Duodenal mucosa (tissue), 2 donors: ENCODE measurements at regions not wholly inside any gene's neighbourhood (a gene's known extent, or its start where the extent isn't known, plus 50 kb on each side); places are given as distances from the start of the nearest gene placed in this dataset.

ENCODE experiments used
- H3K27ac ChIP-seq: one replicate; pipeline ENCODE4 v1.7.0; 2013; ENCODE audit warnings: low read depth, low read length
- H3K27me3 ChIP-seq, 2 donors: one replicate each; pipeline ENCODE4 v1.7.0; 2013; ENCODE audit warnings: low read length in 2 of 2, control low read depth in 1 of 2; ENCODE audit not compliant: insufficient read depth in 2 of 2, control insufficient read depth in 1 of 2
- H3K36me3 ChIP-seq, 2 donors: one replicate each; pipeline ENCODE4 v1.7.0; 2013; ENCODE audit warnings: low read length in 2 of 2, control low read depth in 1 of 2; ENCODE audit not compliant: insufficient read depth in 2 of 2, control insufficient read depth in 1 of 2
- H3K4me1 ChIP-seq, 2 donors: one replicate each; pipeline ENCODE4 v1.7.0; 2013; ENCODE audit warnings: low read length in 2 of 2, control low read depth in 1 of 2; ENCODE audit not compliant: insufficient read depth in 2 of 2, control insufficient read depth in 1 of 2
- H3K4me3 ChIP-seq, 2 donors: one replicate each; pipeline ENCODE4 v1.7.0; 2013; ENCODE audit warnings: low read length in 2 of 2, low read depth in 1 of 2
- H3K9ac ChIP-seq, 2 donors: one replicate each; pipeline ENCODE4 v1.7.0; 2013; ENCODE audit warnings: low read length in 2 of 2, low read depth in 1 of 2
- H3K9me3 ChIP-seq, 2 donors: one replicate each; pipeline ENCODE4 v1.7.0; 2013; ENCODE audit warnings: low read length in 2 of 2, control low read depth in 1 of 2; ENCODE audit not compliant: control insufficient read depth in 1 of 2

DNA sequence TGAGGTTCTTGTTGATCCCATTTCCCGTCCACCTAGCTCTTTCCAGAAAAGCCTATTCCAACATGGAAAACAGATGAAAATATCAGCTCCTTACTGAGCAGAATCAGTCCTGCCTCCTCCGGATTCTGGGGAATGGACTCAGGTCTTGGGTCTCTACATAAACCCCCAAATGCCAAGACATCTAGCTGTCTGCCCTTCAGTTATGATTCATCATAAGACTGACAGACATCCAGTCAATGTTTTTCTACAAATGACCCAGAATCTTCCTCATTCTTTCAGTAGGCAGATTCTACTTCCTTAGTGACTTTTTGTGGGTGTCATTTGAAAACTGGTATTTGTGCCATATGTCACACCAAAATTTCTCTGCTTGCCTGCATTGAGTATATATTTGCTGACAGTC, 103.0 kb upstream of the TGFBR2 start:
- Histone ChIP-seq H3K27ac (no peak overlapping the region), H3K9ac (no peak overlapping the region), H3K4me3 (no peak overlapping the region), H3K36me3 (no peaks in the 10 kb centered on the region), H3K4me1 (no peaks in the 10 kb centered on the region), H3K27me3 (no peaks in the 10 kb centered on the region), H3K9me3 (no peaks in the 10 kb centered on the region)

- H3K4me1 ChIP-seq, result no peaks in the 10 kb centered on the region
- H3K9ac ChIP-seq, result no peak overlapping the region
These were observed 101.5 kb upstream of the TGFBR2 start for GRCh38 chr3:30504939-30505338.

DNA sequence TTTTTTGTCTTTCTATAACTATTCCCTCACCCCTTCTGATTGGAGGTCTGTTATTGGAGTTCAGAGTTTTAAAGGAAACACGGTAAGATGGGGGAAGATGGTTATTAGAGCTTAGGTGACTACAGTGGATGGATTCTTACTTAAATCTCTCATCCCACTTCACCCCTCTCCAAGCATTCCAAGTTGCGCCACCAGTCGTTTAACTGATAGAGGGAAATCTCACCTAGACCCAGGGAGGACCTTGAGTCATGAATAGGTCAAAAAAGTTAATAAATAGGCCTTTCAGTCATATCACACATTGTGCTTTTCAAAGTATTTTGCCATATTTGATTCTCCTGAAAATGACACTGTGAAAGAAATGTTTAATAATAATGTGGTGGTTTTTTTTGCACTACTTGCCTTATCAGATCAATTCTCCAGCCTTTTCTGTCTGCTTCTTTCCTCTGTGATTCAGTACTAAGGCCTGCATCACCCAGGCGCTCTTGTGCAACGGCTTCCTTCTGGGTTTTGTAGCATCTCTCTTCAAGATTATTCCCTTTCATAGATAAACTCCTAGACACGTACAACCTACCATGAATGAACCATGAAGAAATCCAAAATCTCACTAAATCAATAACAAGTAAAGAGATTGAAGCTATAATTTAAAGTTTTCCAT, 100.4 kb upstream of the TGFBR2 start:
- Histone ChIP-seq H3K9me3 (no peaks in the 10 kb centered on the region), H3K36me3 (no peaks in the 10 kb centered on the region), H3K27ac (no peak overlapping the region), H3K27me3 (no peaks in the 10 kb centered on the region), H3K4me1 (no peaks in the 10 kb centered on the region), H3K4me3 (no peak overlapping the region), H3K9ac (no peak overlapping the region)

More at GRCh38 chr3:30504939-30505338, 101.5 kb upstream of the TGFBR2 start:
- Histone ChIP-seq H3K27ac (no peak overlapping the region), H3K27me3 (no peaks in the 10 kb centered on the region), H3K9me3 (no peaks in the 10 kb centered on the region), H3K36me3 (no peaks in the 10 kb centered on the region), H3K4me3 (no peak overlapping the region)

- Histone ChIP-seq H3K9ac (no peak overlapping the region), H3K4me1 (no peaks in the 10 kb centered on the region), H3K27me3 (no peaks in the 10 kb centered on the region), H3K4me3 (no peak overlapping the region), H3K27ac (no peak overlapping the region), H3K9me3 (no peaks in the 10 kb centered on the region), H3K36me3 (no peaks in the 10 kb centered on the region)
These were observed 98.1 kb upstream of the TGFBR2 start for GRCh38 chr3:30508339-30508738.

DNA sequence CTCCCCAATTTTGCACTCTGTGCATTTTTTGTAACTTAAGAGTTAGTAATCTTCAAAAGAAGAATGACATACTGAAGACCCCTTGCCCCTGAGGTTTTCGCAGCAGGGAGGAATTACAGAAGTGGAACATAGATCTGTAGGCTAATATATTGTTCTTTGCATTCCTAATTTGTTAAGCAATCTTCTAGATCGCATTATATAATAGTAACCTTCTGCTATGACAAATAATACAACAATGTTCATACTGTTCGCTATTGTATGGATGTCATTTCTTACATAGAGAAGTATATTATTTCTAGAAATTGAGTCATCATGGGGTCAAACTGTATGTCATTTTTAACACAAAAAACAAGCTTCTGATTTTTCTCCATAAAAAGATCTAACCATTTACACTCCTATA, 95.8 kb upstream of the TGFBR2 start:
- H3K9me3 ChIP-seq, result no peaks in the 10 kb centered on the region

GRCh38 chr3:30511524-30512251, 94.7 kb upstream of the TGFBR2 start:
- H3K27me3 ChIP-seq, result no peaks in the 10 kb centered on the region
- no peaks in the 10 kb centered on the region for H3K36me3 ChIP-seq
- no peak overlapping the region for H3K9ac ChIP-seq
- H3K27ac ChIP-seq, result no peak overlapping the region
- no peaks in the 10 kb centered on the region for H3K4me1 ChIP-seq
- no peak overlapping the region for H3K4me3 ChIP-seq
- H3K9me3 ChIP-seq, result no peaks in the 10 kb centered on the region

More for the DNA sequence above, 95.8 kb upstream of the TGFBR2 start:
- H3K27me3 ChIP-seq, result no peaks in the 10 kb centered on the region
- no peak overlapping the region for H3K27ac ChIP-seq
- no peaks in the 10 kb centered on the region for H3K36me3 ChIP-seq
- no peaks in the 10 kb centered on the region for H3K4me1 ChIP-seq
- no peak overlapping the region for H3K9ac ChIP-seq
- H3K4me3 ChIP-seq, result no peak overlapping the region

DNA sequence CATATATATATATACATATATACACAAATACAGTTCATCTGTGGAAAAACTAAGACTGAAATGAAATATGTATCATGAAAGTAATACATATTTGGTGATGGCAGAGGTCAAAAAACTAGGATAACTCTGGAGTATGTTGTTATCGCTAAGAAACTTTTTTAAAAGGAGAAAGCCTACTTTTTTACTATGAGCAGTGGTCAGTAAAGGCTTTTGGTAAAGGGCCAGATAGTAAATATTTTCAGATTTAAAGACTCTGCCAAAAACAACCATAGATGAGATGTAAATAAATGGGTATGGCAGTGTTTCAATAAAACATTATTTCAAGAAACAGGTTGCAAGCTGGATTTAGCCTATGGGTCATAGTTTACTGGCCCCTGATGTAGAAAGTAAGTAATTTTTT, 93.8 kb upstream of the TGFBR2 start:
- Histone ChIP-seq H3K27ac (no peak overlapping the region), H3K4me1 (no peaks in the 10 kb centered on the region)

DNA sequence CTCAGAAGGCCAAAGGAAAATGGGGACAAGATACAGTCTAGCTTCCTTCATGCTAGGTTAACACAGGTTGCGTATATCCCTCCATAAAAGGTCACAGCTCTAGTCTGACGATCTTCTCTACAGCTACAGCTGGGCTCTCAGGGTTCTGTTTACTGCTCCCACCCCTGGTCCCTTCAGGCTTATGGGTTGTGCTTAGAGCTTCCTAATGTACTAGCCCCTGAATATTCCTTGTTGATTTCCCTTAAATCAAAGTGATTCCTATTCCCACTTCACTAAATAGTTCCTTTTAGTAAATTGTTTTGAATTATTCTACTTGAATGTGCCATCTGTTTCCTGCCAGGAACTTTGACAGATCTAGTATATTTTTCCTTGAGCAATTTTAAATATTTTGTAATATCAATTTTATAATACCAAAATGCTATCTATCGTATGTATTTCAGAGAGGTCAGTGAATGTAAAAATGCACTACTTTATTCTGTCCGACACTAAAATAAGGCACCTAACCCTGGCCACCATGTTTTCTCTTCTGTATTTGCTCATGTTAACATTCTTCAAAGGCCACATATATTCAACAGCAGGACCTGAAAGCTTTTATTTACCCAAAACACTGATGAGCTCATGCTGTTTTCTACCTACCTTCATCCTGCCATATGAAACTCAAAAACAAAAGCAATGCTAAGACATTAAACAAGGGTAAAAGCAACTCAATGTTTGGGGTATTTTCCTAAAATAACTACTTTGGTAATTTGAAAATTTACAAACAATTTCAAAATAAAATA, 92.8 kb upstream of the TGFBR2 start:
- Histone ChIP-seq H3K36me3 (no peaks in the 10 kb centered on the region), H3K4me3 (no peak overlapping the region), H3K9me3 (no peaks in the 10 kb centered on the region), H3K4me1 (peaks cover 0 to 8% of the 10 kb centered on the region in 2 donors), H3K27ac (no peak overlapping the region), H3K27me3 (no peaks in the 10 kb centered on the region), H3K9ac (no peak overlapping the region)

More for the DNA sequence above, 93.8 kb upstream of the TGFBR2 start:
- H3K9me3 ChIP-seq, result no peaks in the 10 kb centered on the region
- H3K4me3 ChIP-seq, result no peak overlapping the region
- H3K27me3 ChIP-seq, result no peaks in the 10 kb centered on the region
- H3K36me3 ChIP-seq, result no peaks in the 10 kb centered on the region
- H3K9ac ChIP-seq, result no peak overlapping the region

- no peak overlapping the region for H3K9ac ChIP-seq
- H3K27me3 ChIP-seq, result no peaks in the 10 kb centered on the region
- no peak overlapping the region for H3K27ac ChIP-seq
- H3K36me3 ChIP-seq, result no peaks in the 10 kb centered on the region
- H3K4me3 ChIP-seq, result no peak overlapping the region
- H3K4me1 ChIP-seq, result peaks cover 0 to 12% of the 10 kb centered on the region in 2 donors
- no peaks in the 10 kb centered on the region for H3K9me3 ChIP-seq
These were observed 90.2 kb upstream of the TGFBR2 start for GRCh38 chr3:30516238-30516637.
